ENCODE measurements at regions not wholly inside any gene's neighbourhood (a gene's known extent, or its start where the extent isn't known, plus 50 kb on each side); places are given as distances from the start of the nearest gene placed in this dataset.

DNA sequence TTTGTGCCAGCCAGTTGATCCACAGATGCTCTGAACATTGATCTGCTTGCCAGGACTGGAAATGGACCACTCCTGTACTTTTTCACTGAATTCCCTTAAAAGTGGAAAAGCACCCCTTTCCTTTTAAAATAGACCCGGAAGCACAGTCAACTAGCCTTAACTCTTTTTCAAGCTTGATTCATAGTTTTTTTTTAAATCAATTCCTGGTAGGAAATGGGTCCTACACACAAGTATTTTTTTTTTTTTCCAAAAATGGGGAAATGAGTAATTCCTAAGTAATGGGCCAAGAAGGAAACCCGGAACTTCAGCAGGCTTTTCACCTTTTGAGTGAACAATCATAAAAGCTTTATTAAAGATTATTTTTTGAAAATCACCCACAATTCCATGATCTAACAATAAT, 234.4 kb upstream of the ADAMTS9 start:
- TF ChIP-seq, protein P1, sequence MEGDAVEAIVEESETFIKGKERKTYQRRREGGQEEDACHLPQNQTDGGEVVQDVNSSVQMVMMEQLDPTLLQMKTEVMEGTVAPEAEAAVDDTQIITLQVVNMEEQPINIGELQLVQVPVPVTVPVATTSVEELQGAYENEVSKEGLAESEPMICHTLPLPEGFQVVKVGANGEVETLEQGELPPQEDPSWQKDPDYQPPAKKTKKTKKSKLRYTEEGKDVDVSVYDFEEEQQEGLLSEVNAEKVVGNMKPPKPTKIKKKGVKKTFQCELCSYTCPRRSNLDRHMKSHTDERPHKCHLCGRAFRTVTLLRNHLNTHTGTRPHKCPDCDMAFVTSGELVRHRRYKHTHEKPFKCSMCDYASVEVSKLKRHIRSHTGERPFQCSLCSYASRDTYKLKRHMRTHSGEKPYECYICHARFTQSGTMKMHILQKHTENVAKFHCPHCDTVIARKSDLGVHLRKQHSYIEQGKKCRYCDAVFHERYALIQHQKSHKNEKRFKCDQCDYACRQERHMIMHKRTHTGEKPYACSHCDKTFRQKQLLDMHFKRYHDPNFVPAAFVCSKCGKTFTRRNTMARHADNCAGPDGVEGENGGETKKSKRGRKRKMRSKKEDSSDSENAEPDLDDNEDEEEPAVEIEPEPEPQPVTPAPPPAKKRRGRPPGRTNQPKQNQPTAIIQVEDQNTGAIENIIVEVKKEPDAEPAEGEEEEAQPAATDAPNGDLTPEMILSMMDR (IDR thresholded peaks at IDR 0.05 in 2 of 3, conservative IDR thresholded peaks at IDR 0.05 in 1 of 3; ENCODE audit: control insufficient read depth in 2 of 3, extremely low read depth in 1 of 3, insufficient read depth in 1 of 3, low read depth in 3 of 3, low read length in 3 of 3): no peak
- TF ChIP-seq NRF1 (conservative IDR thresholded peaks at IDR 0.05; ENCODE audit: low read depth, low read length): no peak
- no peak for TF ChIP-seq BACH1 (IDR thresholded peaks at IDR 0.05; ENCODE audit: borderline replicate concordance)
- no peak for TF ChIP-seq SIN3A (IDR thresholded peaks at IDR 0.05; ENCODE audit: low read depth, low read length)
- no peak for TF ChIP-seq PML (IDR thresholded peaks at IDR 0.05; ENCODE audit: low read length)
- TF ChIP-seq BHLHE40 (IDR thresholded peaks at IDR 0.05; ENCODE audit: borderline replicate concordance in 1 of 2, low read depth in 2 of 2, low read length in 1 of 2): no peak
- TF ChIP-seq, protein P2, sequence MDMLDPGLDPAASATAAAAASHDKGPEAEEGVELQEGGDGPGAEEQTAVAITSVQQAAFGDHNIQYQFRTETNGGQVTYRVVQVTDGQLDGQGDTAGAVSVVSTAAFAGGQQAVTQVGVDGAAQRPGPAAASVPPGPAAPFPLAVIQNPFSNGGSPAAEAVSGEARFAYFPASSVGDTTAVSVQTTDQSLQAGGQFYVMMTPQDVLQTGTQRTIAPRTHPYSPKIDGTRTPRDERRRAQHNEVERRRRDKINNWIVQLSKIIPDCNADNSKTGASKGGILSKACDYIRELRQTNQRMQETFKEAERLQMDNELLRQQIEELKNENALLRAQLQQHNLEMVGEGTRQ (IDR thresholded peaks at IDR 0.05; ENCODE audit: borderline replicate concordance, low read depth, low read length): no peak
- no peak for TF ChIP-seq NFIC (IDR thresholded peaks at IDR 0.05; ENCODE audit: low read depth, low read length)
- TF ChIP-seq, protein P3, sequence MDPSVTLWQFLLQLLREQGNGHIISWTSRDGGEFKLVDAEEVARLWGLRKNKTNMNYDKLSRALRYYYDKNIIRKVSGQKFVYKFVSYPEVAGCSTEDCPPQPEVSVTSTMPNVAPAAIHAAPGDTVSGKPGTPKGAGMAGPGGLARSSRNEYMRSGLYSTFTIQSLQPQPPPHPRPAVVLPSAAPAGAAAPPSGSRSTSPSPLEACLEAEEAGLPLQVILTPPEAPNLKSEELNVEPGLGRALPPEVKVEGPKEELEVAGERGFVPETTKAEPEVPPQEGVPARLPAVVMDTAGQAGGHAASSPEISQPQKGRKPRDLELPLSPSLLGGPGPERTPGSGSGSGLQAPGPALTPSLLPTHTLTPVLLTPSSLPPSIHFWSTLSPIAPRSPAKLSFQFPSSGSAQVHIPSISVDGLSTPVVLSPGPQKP (IDR thresholded peaks at IDR 0.05; ENCODE audit: low read depth, low read length): no peak
- no peak for TF ChIP-seq SPI1 (IDR thresholded peaks at IDR 0.05; ENCODE audit: borderline replicate concordance, insufficient read depth, low read depth, low read length)

Data from GM12878 (cell line).